AG04450 (cell line): ENCODE measurements at regions not wholly inside any gene's neighbourhood (a gene's known extent, or its start where the extent isn't known, plus 50 kb on each side); places are given as distances from the start of the nearest gene placed in this dataset.

ENCODE experiments used
- CTCF ChIA-PET: fragments of 300-600, 350-600 bp; formaldehyde crosslinking; extraction: SDS; loops from one replicate; lab custom pipeline; 2022; ENCODE audit warnings: antibody characterized with exemption, inconsistent platforms; lab: Charles Lee
- POLR2A ChIA-PET: fragments of 350-600 bp; formaldehyde crosslinking; extraction: SDS; loops from one replicate; lab custom pipeline; 2021; ENCODE audit warnings: antibody characterized with exemption, inconsistent platforms; lab: Yijun Ruan, JAX
- DNase-seq: peaks from one replicate; pipeline ENCODE4 v3.0.0-alpha.2; 2011; ENCODE audit warnings: low read depth, low spot score
- H3K27ac ChIP-seq: one replicate; pipeline ENCODE4 v1.5.1; 2012; ENCODE audit warnings: low read depth, low read length, control low read depth
- H3K27me3 ChIP-seq: one replicate; pipeline ENCODE4 v1.6.0; 2012; ENCODE audit warnings: low read length; ENCODE audit not compliant: control insufficient read depth, insufficient read depth
- H3K4me3 ChIP-seq: 2 replicates; pipeline ENCODE4 v1.5.1; 2011; ENCODE audit warnings: mild to moderate bottlenecking, low read depth, low read length, control low read depth
- H3K9me3 ChIP-seq: 2 replicates; pipeline ENCODE4 v1.5.1; 2012; ENCODE audit warnings: low read length; ENCODE audit not compliant: control insufficient read depth, insufficient read depth
- CTCF ChIP-seq: IDR thresholded peaks from 2 replicates; pipeline ENCODE4 v1.5.1; 2011; ENCODE audit warnings: low read depth, low read length, control low read depth, inconsistent platforms

- ChIA-PET CTCF (no interaction called here), POLR2A (no interaction called here)
- TF ChIP-seq CTCF = no peak
- Histone ChIP-seq H3K27me3 (no peaks in the 10 kb centered on the region), H3K4me3 (no peak overlapping the region), H3K9me3 (peaks cover 16% of the 10 kb centered on the region; the same call in 1 of the 2 replicates), H3K27ac (no peak overlapping the region)
- DNase-seq = no peak
These were observed 608.1 kb downstream of the CDH9 start for GRCh38 chr5:26430323-26430722.

- no peak for TF ChIP-seq CTCF
- Histone ChIP-seq H3K27me3 (no peaks in the 10 kb centered on the region), H3K9me3 (peaks cover 6% of the 10 kb centered on the region; the same call in 1 of the 2 replicates), H3K4me3 (no peak overlapping the region), H3K27ac (no peak overlapping the region)
- ChIA-PET CTCF (interaction anchor here (0.6 kb wide), 1 partner anchor 1880 kb away, joined by 3 read pairs; no protein-coding TSS in a partner anchor), POLR2A (no interaction called here)
- DNase-seq = no peak
These were observed 611.1 kb downstream of the CDH9 start for GRCh38 chr5:26427281-26427680.

- Histone ChIP-seq H3K4me3 (no peak overlapping the region), H3K9me3 (peaks cover 14% of the 10 kb centered on the region), H3K27me3 (no peaks in the 10 kb centered on the region), H3K27ac (no peak overlapping the region)
- TF ChIP-seq CTCF = no peak
- ChIA-PET CTCF (no interaction called here), POLR2A (no interaction called here)
- DNase-seq = no peak
These were observed 618.4 kb downstream of the CDH9 start for GRCh38 chr5:26419987-26420386.

- H3K27ac ChIP-seq = no peak overlapping the region
- H3K9me3 ChIP-seq = peaks cover 14% of the 10 kb centered on the region
- DNase-seq = no peak
- H3K4me3 ChIP-seq = no peak overlapping the region
- TF ChIP-seq CTCF = no peak
- ChIA-PET CTCF (no interaction called here), POLR2A (no interaction called here)
- H3K27me3 ChIP-seq = no peaks in the 10 kb centered on the region
These were observed 621.5 kb downstream of the CDH9 start for GRCh38 chr5:26416911-26417310.

- ChIA-PET CTCF (no interaction called here), POLR2A (no interaction called here)
- H3K27ac ChIP-seq = no peak overlapping the region
- H3K9me3 ChIP-seq = peaks cover 14% of the 10 kb centered on the region
- no peaks in the 10 kb centered on the region for H3K27me3 ChIP-seq
- no peak for DNase-seq
- no peak overlapping the region for H3K4me3 ChIP-seq
- TF ChIP-seq CTCF = no peak
These were observed 622.2 kb downstream of the CDH9 start for GRCh38 chr5:26415987-26416779.
